Skin epidermis (tissue), 12 donors: ENCODE measurements at regions not wholly inside any gene's neighbourhood (a gene's known extent, or its start where the extent isn't known, plus 50 kb on each side); places are given as distances from the start of the nearest gene placed in this dataset.
"Not testable (repeated sequence)": the region's sequence is repeated elsewhere in the genome, so short reads cannot be mapped to it uniquely, and the experiment has no call there.

ENCODE experiments used
- H3K27ac ChIP-seq, 21 experiments: fragments of 200-600 bp; sonication (generic) in 11 of 21; one replicate each; pipeline ENCODE4 v1.5.0; 2020; ENCODE audit warnings: mild to moderate bottlenecking in 3 of 21, inconsistent platforms in 2 of 21, moderate library complexity in 2 of 21
- H3K4me3 ChIP-seq, 7 experiments: fragments of 200-600 bp; sonication (generic) in 2 of 7; one replicate each; pipeline ENCODE4 v1.5.0; 2020; ENCODE audit warnings: inconsistent platforms in 2 of 7, mild to moderate bottlenecking in 2 of 7, moderate library complexity in 1 of 7

GRCh38 chr4:53890461-53890860, 173.9 kb downstream of the CHIC2 start:
- Histone ChIP-seq H3K27ac (no peak overlapping the region), H3K4me3 (no peak overlapping the region)

- Histone ChIP-seq H3K4me3 (no peak overlapping the region), H3K27ac (peak overlapping the region in 2 of 21 experiments; percentile 6 to 39)
Measured at GRCh38 chr4:53889326-53890055, 174.9 kb downstream of the CHIC2 start.

- H3K27ac ChIP-seq: peak overlapping the region in 1 of 21 experiments; percentile 69
- no peak overlapping the region for H3K4me3 ChIP-seq
Measured at GRCh38 chr4:53886090-53886489, 178.3 kb downstream of the CHIC2 start.

- H3K27ac ChIP-seq: peak overlapping the region in 4 of 21 experiments; percentile 15 to 69 (median 42)
- H3K4me3 ChIP-seq: no peak overlapping the region
Measured at GRCh38 chr4:53885668-53886067, 178.7 kb downstream of the CHIC2 start.

- not testable (repeated sequence) for H3K4me3 ChIP-seq
Measured at GRCh38 chr4:53877096-53877495, 187.3 kb downstream of the CHIC2 start.

GRCh38 chr4:53866055-53866454, 198.3 kb downstream of the CHIC2 start:
- no peak overlapping the region for H3K4me3 ChIP-seq
- H3K27ac ChIP-seq: no peak overlapping the region

More at GRCh38 chr4:53877096-53877495, 187.3 kb downstream of the CHIC2 start:
- H3K27ac ChIP-seq: not testable (repeated sequence)

GRCh38 chr4:53865054-53865453, 199.4 kb downstream of the CHIC2 start:
- Histone ChIP-seq H3K4me3 (no peak overlapping the region), H3K27ac (no peak overlapping the region)

GRCh38 chr4:53863736-53864365, 200.6 kb downstream of the CHIC2 start:
- no peak overlapping the region for H3K4me3 ChIP-seq
- H3K27ac ChIP-seq: peak overlapping the region in 3 of 21 experiments; percentile 40 to 73 (median 42)

- H3K27ac ChIP-seq: peak overlapping the region in 9 of 21 experiments; percentile 2 to 73 (median 42)
- H3K4me3 ChIP-seq: no peak overlapping the region
Measured at GRCh38 chr4:53863158-53863557, 201.2 kb downstream of the CHIC2 start.

GRCh38 chr4:53861856-53862610, 202.4 kb downstream of the CHIC2 start:
- H3K27ac ChIP-seq: peak overlapping the region in 9 of 21 experiments; percentile 32 to 73 (median 43)

GRCh38 chr4:53859305-53859704, 205.1 kb downstream of the CHIC2 start:
- H3K27ac ChIP-seq: no peak overlapping the region
- no peak overlapping the region for H3K4me3 ChIP-seq

More at GRCh38 chr4:53861856-53862610, 202.4 kb downstream of the CHIC2 start:
- no peak overlapping the region for H3K4me3 ChIP-seq

- Histone ChIP-seq H3K4me3 (no peak overlapping the region), H3K27ac (no peak overlapping the region)
Measured at GRCh38 chr4:53858744-53859143, 205.7 kb downstream of the CHIC2 start.

GRCh38 chr4:53855581-53856250, 208.7 kb downstream of the CHIC2 start:
- no peak overlapping the region for H3K4me3 ChIP-seq
- peak overlapping the region in 8 of 21 experiments; percentile 37 to 81 (median 46) for H3K27ac ChIP-seq

GRCh38 chr4:53854991-53855568, 209.3 kb downstream of the CHIC2 start:
- Histone ChIP-seq H3K4me3 (no peak overlapping the region), H3K27ac (peak overlapping the region in 8 of 21 experiments; percentile 25 to 81 (median 46))

GRCh38 chr4:53852343-53852742, 212.1 kb downstream of the CHIC2 start:
- no peak overlapping the region for H3K4me3 ChIP-seq

GRCh38 chr4:53847965-53848364, 216.4 kb downstream of the CHIC2 start:
- Histone ChIP-seq H3K27ac (no peak overlapping the region), H3K4me3 (no peak overlapping the region)

More at GRCh38 chr4:53852343-53852742, 212.1 kb downstream of the CHIC2 start:
- peak overlapping the region in 3 of 21 experiments; percentile 21 to 67 (median 56) for H3K27ac ChIP-seq

- no peak overlapping the region for H3K4me3 ChIP-seq
- H3K27ac ChIP-seq: no peak overlapping the region
Measured at GRCh38 chr4:53844551-53844950, 219.9 kb downstream of the CHIC2 start.

- Histone ChIP-seq H3K27ac (no peak overlapping the region), H3K4me3 (no peak overlapping the region)
Measured at GRCh38 chr4:53844133-53844532, 220.3 kb downstream of the CHIC2 start.

GRCh38 chr4:53841711-53842110, 222.7 kb downstream of the CHIC2 start:
- Histone ChIP-seq H3K4me3 (no peak overlapping the region), H3K27ac (no peak overlapping the region)
